ENCODE measurements at regions not wholly inside any gene's neighbourhood (a gene's known extent, or its start where the extent isn't known, plus 50 kb on each side); places are given as distances from the start of the nearest gene placed in this dataset.

DNA sequence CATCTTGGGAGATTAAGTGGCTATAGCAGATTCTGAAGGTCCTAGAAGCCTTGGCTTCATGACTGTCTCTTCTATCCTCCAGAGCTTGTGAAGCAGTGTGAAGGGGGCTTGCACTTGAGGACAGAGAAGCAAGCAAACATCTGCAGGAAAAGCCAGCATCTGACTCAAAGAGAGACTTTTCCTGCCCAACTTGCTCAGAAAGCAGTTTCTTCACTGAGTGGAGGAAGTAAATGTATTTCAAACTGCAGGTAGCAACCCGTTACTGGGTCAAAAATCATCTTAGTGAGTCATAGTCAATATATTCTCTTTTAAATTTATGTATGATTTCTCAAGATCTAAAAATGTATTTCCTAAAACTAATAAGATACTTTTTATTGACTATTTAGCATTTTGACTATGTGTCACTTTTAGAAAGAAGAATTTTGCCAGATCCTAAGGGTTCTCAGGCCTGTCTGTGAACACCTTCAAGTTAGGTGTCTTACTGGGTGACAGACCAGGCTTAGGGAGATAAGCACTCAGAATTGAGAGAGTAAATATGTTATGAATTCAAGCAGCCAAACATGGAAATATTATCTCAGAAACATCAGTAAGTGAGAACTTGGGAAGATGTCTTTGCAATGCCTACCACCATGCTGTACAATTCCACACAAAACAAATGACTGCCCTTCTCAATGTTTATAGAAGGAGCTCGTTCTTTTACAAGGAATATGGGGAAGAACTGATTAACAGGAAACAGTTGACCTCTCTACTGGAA, 72.6 kb upstream of the DMAC1 start:
- no peak for DNase-seq (ENCODE audit: low read depth)

DNA sequence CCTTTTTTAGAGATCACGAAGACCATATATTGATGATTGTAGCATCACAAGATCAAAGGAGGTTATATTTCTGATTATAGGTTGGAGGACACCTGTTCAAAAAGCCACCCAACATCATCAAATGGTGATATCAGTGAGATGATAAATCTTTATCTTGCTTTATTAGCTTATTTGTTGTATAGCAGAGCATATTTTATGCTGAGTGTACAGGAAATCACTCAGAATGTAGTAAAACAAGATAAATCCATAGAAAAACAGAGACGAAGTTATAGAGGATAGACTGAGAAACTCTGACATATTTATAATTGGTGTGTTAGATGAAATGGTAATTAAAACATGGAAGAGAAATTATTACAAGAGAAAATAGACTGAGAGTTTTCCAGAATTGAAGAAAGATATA, 69.8 kb upstream of the DMAC1 start:
- DNase-seq (ENCODE audit: low read depth) = no peak

DNA sequence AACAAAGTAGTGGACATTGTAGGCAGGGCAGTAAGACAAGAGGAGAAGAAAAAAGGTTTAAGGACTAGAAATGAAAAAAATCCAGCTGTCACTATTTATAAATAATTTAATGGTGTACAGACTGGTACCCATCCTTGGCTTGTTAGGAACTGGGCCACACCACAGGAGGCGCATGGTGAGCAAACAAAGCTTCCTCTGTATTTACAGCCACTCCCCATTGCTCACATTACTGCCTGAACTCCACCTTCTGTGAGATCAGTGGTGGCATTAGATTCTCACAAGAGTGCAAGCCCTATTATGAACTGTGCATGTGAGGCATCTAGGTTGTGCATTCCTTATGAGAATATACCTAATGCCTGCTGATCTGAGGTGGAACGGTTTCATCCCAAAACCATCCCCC, 62.6 kb upstream of the DMAC1 start:
- no peak for DNase-seq (ENCODE audit: low read depth)

GRCh38 chr9:7861086-7861485, 61.5 kb upstream of the DMAC1 start:
- no peak for DNase-seq (ENCODE audit: low read depth)

DNA sequence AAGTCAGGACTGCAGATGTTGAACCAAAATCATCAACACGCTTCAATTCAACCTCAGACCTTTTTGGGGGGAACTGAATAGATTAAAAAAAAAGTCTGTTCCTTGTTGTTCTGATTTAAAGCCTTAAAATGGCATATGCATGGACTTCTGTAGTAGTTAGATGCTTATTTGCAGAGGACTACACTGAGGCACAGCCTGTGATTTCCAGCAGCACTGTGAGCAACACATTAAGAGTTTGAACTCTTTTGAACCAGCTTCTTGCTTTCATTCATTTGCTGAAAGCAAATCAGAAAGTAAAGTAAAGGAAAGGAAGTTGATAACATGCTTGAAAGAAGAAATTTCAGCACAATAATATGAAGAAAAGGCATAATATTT, 60.7 kb upstream of the DMAC1 start:
- no peak for DNase-seq (ENCODE audit: low read depth)

DNA sequence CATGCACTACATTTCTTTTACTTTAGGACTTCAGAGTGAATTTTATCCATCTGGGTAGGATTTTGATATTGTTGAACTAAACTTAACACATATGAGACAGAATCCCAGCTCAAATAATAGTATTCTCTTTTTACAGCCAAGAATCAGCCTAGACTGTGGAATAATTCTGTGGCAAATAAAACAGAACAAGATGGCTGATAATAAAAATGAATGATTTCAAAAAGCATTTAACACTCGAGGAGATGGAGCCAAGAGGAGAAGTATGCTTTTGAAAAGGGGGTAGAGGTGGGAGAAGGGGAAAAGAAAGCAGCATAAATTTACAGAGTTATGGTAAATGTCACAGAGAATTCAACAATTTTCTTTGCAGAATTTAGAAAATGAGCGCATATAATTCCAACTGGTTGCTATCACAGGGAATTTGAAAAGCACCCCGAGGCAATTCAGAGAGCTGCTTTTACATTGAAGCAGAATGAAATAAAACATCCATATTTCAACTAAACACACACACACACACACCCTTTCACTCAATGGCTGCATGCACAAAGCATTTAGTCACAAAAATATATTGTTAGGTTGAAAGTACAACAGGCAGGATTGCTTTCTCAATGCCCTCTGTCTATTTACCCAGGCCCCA, 60.2 kb upstream of the DMAC1 start:
- no peak for DNase-seq (ENCODE audit: low read depth)

DNA sequence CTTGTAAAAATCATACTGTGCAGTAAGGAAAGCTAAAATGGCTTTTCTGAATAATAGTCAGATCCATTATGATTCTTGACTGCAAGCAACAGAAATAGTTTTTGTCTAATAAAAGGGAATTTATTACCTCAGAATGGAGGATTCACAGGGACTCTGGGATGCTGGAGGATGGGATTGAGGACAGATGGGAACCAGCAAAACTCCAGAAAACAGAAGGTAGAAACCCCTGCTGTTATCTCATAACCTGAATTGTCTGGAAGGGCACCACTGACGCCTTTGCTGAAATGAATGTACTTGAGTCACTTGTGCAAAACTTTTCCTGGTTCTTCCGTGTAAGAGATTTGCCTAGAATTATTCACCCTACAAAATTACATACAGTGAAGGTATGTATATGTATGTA, 58.6 kb upstream of the DMAC1 start:
- DNase-seq (ENCODE audit: low read depth) = no peak

DNA sequence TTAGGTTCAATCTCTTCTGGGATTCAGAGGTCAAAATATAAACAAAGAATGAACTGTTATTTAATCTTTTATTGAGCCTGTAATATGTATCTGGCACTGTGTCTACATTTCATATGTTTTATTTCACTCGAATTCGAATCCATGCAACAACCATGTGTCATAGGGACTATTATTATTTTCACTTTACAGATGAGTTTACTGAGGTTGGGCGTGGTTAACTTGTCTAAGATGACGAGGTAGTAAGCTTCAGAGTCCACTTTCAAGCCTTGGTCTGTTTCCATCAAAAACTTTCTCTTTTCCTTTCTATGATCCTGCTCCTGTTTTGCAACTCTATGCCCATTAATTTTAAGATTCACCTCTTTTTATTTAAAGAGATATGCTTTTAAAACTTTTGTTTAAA, 55.2 kb upstream of the DMAC1 start:
- DNase-seq (ENCODE audit: low read depth) = no peak
